Transverse colon (tissue), 4 donors: ENCODE measurements at regions not wholly inside any gene's neighbourhood (a gene's known extent, or its start where the extent isn't known, plus 50 kb on each side); places are given as distances from the start of the nearest gene placed in this dataset.

ENCODE experiments used
- CTCF ChIP-seq, 5 experiments: fragments of 200-600 bp in 3 of 5; fragments of 450-650 bp in 2 of 5; sonication (generic) in 3 of 5; IDR thresholded peaks; 1 replicate in 2 of 5; 2 replicates in 3 of 5; pipeline ENCODE4 v1.5.1; 2016 to 2017; ENCODE audit warnings: antibody characterized with exemption in 5 of 5, inconsistent platforms in 3 of 5, mild to moderate bottlenecking in 2 of 5, moderate library complexity in 1 of 5
- POLR2A ChIP-seq: fragments of 450-650 bp; IDR thresholded peaks from one replicate; pipeline ENCODE4 v1.6.1; 2016; ENCODE audit warnings: antibody characterized with exemption, mild to moderate bottlenecking, moderate library complexity
- POLR2AphosphoS5 ChIP-seq, 3 donors: sonication (generic); formaldehyde crosslinking; IDR thresholded peaks; one replicate each; pipeline ENCODE4 v1.6.1; 2016; ENCODE audit warnings: antibody characterized with exemption in 3 of 3

GRCh38 chr3:177758126-177758525, 560.8 kb upstream of the TBL1XR1 start:
- TF ChIP-seq POLR2AphosphoS5 (IDR thresholded peaks at IDR 0.05) (no peak), CTCF (IDR thresholded peaks at IDR 0.05) (no peak), POLR2A (no peak)
